HEK293 (cell line): ENCODE measurements at regions not wholly inside any gene's neighbourhood (a gene's known extent, or its start where the extent isn't known, plus 50 kb on each side); places are given as distances from the start of the nearest gene placed in this dataset.

Source experiments
- CTCF ChIA-PET: fragments of 350-600 bp; formaldehyde crosslinking; extraction: SDS; loops from one replicate; lab custom pipeline; 2021; ENCODE audit warnings: antibody characterized with exemption; lab: Yijun Ruan, JAX
- POLR2A ChIA-PET: fragments of 300-600 bp; formaldehyde crosslinking; extraction: SDS; loops from one replicate; lab custom pipeline; 2020; ENCODE audit warnings: antibody characterized with exemption, inconsistent platforms; lab: Yijun Ruan, JAX
- H3K27ac ChIP-seq: fragments of 200-500 bp; sonication (Bioruptor generic); 2 replicates; pipeline ENCODE4 v1.5.1; 2014; ENCODE audit warnings: low read depth, low read length, control low read depth, inconsistent platforms; ENCODE audit errors: extremely low read depth
- H3K36me3 ChIP-seq, 2 experiments: fragments of 200-500 bp in 1 of 2; sonication (Bioruptor generic) in 1 of 2; 1 replicate in 1 of 2; 2 replicates in 1 of 2; pipeline ENCODE4 v1.5.1; 2014 to 2017; ENCODE audit warnings: inconsistent platforms in 2 of 2, low read length in 2 of 2; ENCODE audit not compliant: control insufficient read depth in 2 of 2, insufficient read depth in 1 of 2
- H3K4me1 ChIP-seq: fragments of 200-500 bp; sonication (Bioruptor generic); 2 replicates; pipeline ENCODE4 v1.5.1; 2014; ENCODE audit warnings: mild to moderate bottlenecking, low read length, inconsistent platforms; ENCODE audit not compliant: control insufficient read depth, insufficient read depth
- H3K4me3 ChIP-seq: 2 replicates; pipeline ENCODE4 v1.5.1; 2011; ENCODE audit warnings: low read depth, mild to moderate bottlenecking, control low read depth, low read length, moderate library complexity
- H3K9me3 ChIP-seq: fragments of 200-500 bp; sonication (Bioruptor generic); 2 replicates; pipeline ENCODE4 v1.5.1; 2014; ENCODE audit warnings: low read depth, low read length, inconsistent platforms; ENCODE audit not compliant: control insufficient read depth, insufficient read depth
- KLF1 ChIP-seq: fragments of 450-650 bp; formaldehyde crosslinking; IDR thresholded peaks from 2 replicates; pipeline ENCODE4 v1.5.1; 2016; ENCODE audit warnings: missing biosample characterization, missing genetic modification characterization
- SCRT2 ChIP-seq: fragments of 450-650 bp; formaldehyde crosslinking; IDR thresholded peaks from 2 replicates; pipeline ENCODE4 v1.5.1; 2016; ENCODE audit warnings: missing biosample characterization, missing genetic modification characterization
- YY2 ChIP-seq: fragments of 450-650 bp; formaldehyde crosslinking; IDR thresholded peaks from 2 replicates; pipeline ENCODE4 v1.5.1; 2016; ENCODE audit warnings: missing biosample characterization, missing genetic modification characterization
- ZEB2 ChIP-seq: fragments of 450-650 bp; formaldehyde crosslinking; IDR thresholded peaks from 2 replicates; pipeline ENCODE4 v1.5.1; 2016; ENCODE audit warnings: missing biosample characterization, missing genetic modification characterization
- ZFP37 ChIP-seq: fragments of 450-650 bp; formaldehyde crosslinking; IDR thresholded peaks from 2 replicates; pipeline ENCODE4 v1.5.1; 2016; ENCODE audit warnings: missing biosample characterization, missing genetic modification characterization
- ZNF138 ChIP-seq: fragments of 450-650 bp; formaldehyde crosslinking; IDR thresholded peaks from 2 replicates; pipeline ENCODE4 v1.5.1; 2016; ENCODE audit warnings: missing biosample characterization, missing genetic modification characterization, borderline replicate concordance
- ZNF214 ChIP-seq: fragments of 450-650 bp; formaldehyde crosslinking; IDR thresholded peaks from 2 replicates; pipeline ENCODE4 v1.5.1; 2017; ENCODE audit warnings: missing biosample characterization, mild to moderate bottlenecking, missing genetic modification characterization, borderline replicate concordance
- ZNF24 ChIP-seq: fragments of 450-650 bp; formaldehyde crosslinking; IDR thresholded peaks from 2 replicates; pipeline ENCODE4 v1.5.1; 2016; ENCODE audit warnings: missing biosample characterization, missing genetic modification characterization
- ZNF391 ChIP-seq: fragments of 450-650 bp; formaldehyde crosslinking; IDR thresholded peaks from 2 replicates; pipeline ENCODE4 v1.5.1; 2016; ENCODE audit warnings: low read depth, missing biosample characterization, missing genetic modification characterization, borderline replicate concordance
- ZNF555 ChIP-seq: fragments of 450-650 bp; formaldehyde crosslinking; conservative IDR thresholded peaks from 2 replicates; pipeline ENCODE4 v1.5.1; 2017; ENCODE audit warnings: missing biosample characterization, mild to moderate bottlenecking, missing genetic modification characterization, inconsistent platforms
- ZNF596 ChIP-seq: fragments of 450-650 bp; IDR thresholded peaks from 2 replicates; pipeline ENCODE4 v1.5.0; 2018; ENCODE audit warnings: missing biosample characterization, mild to moderate bottlenecking, missing genetic modification characterization, moderate library complexity
- ZNF776 ChIP-seq: fragments of 450-650 bp; formaldehyde crosslinking; IDR thresholded peaks from 2 replicates; pipeline ENCODE4 v1.5.0; 2017; ENCODE audit warnings: missing biosample characterization, missing genetic modification characterization, borderline replicate concordance
- ZSCAN23 ChIP-seq: fragments of 450-650 bp; formaldehyde crosslinking; IDR thresholded peaks from 2 replicates; pipeline ENCODE4 v1.5.1; 2016; ENCODE audit warnings: missing biosample characterization, missing genetic modification characterization
- TF ChIP-seq, protein P1 (sequence below): fragments of 450-650 bp; formaldehyde crosslinking; IDR thresholded peaks from 2 replicates; pipeline ENCODE4 v1.5.1; 2016; ENCODE audit warnings: missing biosample characterization, missing genetic modification characterization
- TF ChIP-seq, protein P2 (sequence below): fragments of 450-650 bp; formaldehyde crosslinking; IDR thresholded peaks from 2 replicates; pipeline ENCODE4; 2016; ENCODE audit warnings: missing biosample characterization, missing genetic modification characterization
- TF ChIP-seq, protein P3 (sequence below): fragments of 450-650 bp; formaldehyde crosslinking; IDR thresholded peaks from 2 replicates; pipeline ENCODE4 v1.5.1; 2016; ENCODE audit warnings: missing biosample characterization, missing genetic modification characterization
- TF ChIP-seq, protein P4 (sequence below): fragments of 450-650 bp; formaldehyde crosslinking; IDR thresholded peaks from 2 replicates; pipeline ENCODE4 v1.5.1; 2016; ENCODE audit warnings: missing biosample characterization, missing genetic modification characterization, borderline replicate concordance
- TF ChIP-seq, protein P5 (sequence below): fragments of 450-650 bp; formaldehyde crosslinking; IDR thresholded peaks from 2 replicates; pipeline ENCODE4 v1.5.1; 2016; ENCODE audit warnings: missing biosample characterization, missing genetic modification characterization

DNA sequence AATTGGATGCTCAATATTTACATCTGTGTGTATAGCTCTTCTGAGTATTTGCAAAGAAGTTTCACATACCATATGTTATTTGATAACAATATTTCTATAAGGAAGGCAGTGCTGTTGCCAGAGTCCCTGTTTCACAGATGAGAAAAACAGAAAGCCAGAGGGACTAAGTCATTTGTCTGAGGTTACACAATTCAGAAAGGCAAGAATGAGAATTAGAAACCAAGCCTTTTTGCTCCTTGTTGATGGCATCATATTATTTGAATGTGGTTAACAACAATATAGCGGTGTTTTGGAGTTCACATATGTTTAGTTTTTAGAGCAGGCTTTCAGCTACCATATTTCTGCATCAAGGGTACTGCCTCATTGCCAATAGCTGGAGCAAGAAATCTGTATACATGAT, 110.9 kb upstream of the PRLR start:
- Histone ChIP-seq H3K9me3 (no peaks in the 10 kb centered on the region), H3K36me3 (no peaks in the 10 kb centered on the region), H3K27ac (no peak overlapping the region), H3K4me1 (no peaks in the 10 kb centered on the region), H3K4me3 (no peak overlapping the region)
- TF ChIP-seq KLF1 (tag by site-specific recombination) (no peak), ZNF214 (tag by site-specific recombination) (no peak), ZNF138 (no peak), ZSCAN23 (tag by site-specific recombination) (no peak), ZNF555 (tag by site-specific recombination) (no peak), ZNF776 (no peak)
- TF ChIP-seq, protein P1, sequence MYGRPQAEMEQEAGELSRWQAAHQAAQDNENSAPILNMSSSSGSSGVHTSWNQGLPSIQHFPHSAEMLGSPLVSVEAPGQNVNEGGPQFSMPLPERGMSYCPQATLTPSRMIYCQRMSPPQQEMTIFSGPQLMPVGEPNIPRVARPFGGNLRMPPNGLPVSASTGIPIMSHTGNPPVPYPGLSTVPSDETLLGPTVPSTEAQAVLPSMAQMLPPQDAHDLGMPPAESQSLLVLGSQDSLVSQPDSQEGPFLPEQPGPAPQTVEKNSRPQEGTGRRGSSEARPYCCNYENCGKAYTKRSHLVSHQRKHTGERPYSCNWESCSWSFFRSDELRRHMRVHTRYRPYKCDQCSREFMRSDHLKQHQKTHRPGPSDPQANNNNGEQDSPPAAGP (tag by site-specific recombination): no peak
- TF ChIP-seq, protein P2, sequence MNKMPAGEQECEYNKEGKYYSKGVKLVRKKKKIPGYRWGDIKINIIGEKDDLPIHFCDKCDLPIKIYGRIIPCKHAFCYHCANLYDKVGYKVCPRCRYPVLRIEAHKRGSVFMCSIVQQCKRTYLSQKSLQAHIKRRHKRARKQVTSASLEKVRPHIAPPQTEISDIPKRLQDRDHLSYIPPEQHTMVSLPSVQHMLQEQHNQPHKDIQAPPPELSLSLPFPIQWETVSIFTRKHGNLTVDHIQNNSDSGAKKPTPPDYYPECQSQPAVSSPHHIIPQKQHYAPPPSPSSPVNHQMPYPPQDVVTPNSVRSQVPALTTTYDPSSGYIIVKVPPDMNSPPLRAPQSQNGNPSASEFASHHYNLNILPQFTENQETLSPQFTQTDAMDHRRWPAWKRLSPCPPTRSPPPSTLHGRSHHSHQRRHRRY (tag by site-specific recombination): no peak
- TF ChIP-seq, protein P3, sequence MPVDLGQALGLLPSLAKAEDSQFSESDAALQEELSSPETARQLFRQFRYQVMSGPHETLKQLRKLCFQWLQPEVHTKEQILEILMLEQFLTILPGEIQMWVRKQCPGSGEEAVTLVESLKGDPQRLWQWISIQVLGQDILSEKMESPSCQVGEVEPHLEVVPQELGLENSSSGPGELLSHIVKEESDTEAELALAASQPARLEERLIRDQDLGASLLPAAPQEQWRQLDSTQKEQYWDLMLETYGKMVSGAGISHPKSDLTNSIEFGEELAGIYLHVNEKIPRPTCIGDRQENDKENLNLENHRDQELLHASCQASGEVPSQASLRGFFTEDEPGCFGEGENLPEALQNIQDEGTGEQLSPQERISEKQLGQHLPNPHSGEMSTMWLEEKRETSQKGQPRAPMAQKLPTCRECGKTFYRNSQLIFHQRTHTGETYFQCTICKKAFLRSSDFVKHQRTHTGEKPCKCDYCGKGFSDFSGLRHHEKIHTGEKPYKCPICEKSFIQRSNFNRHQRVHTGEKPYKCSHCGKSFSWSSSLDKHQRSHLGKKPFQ (tag by site-specific recombination): no peak
- ChIA-PET POLR2A (no interaction called here), CTCF (no interaction called here)

DNA sequence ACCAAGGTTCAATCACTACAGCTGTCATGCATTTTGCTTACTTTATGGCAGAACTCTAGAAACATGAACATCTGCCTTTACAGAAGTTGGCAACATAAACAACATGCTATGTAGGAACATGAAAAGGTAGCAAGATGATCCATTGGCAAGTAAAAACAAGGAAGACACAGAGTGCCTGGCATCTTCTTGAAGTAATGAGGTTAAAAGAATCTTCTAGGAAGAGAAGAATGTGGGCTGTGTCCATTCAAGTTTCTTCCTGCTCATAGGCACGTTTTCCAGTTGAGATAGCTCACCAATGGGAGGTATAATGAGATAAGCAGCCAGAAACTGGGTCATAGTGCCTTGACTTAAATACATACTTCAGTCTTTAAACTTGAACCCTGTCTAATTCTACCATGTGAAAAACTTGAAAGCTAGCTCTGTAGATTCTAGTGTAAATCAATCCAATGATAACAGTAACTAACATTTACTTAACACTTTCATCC, 109.4 kb upstream of the PRLR start:
- ChIA-PET CTCF (no interaction called here), POLR2A (no interaction called here)
- Histone ChIP-seq H3K36me3 (no peaks in the 10 kb centered on the region), H3K4me1 (no peaks in the 10 kb centered on the region), H3K9me3 (no peaks in the 10 kb centered on the region), H3K4me3 (no peak overlapping the region), H3K27ac (no peak overlapping the region)
- TF ChIP-seq YY2 (tag by site-specific recombination) (no peak), ZFP37 (no peak), ZNF24 (tag by site-specific recombination) (no peak), ZEB2 (tag by site-specific recombination) (no peak), SCRT2 (tag by site-specific recombination) (no peak), ZNF596 (tag by site-specific recombination) (no peak), ZNF391 (tag by site-specific recombination) (no peak), ZNF138 (no peak)
- TF ChIP-seq, protein P1 (tag by site-specific recombination): no peak
- TF ChIP-seq, protein P4, sequence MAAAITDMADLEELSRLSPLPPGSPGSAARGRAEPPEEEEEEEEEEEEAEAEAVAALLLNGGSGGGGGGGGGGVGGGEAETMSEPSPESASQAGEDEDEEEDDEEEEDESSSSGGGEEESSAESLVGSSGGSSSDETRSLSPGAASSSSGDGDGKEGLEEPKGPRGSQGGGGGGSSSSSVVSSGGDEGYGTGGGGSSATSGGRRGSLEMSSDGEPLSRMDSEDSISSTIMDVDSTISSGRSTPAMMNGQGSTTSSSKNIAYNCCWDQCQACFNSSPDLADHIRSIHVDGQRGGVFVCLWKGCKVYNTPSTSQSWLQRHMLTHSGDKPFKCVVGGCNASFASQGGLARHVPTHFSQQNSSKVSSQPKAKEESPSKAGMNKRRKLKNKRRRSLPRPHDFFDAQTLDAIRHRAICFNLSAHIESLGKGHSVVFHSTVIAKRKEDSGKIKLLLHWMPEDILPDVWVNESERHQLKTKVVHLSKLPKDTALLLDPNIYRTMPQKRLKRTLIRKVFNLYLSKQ (tag by site-specific recombination): no peak
- TF ChIP-seq, protein P5, sequence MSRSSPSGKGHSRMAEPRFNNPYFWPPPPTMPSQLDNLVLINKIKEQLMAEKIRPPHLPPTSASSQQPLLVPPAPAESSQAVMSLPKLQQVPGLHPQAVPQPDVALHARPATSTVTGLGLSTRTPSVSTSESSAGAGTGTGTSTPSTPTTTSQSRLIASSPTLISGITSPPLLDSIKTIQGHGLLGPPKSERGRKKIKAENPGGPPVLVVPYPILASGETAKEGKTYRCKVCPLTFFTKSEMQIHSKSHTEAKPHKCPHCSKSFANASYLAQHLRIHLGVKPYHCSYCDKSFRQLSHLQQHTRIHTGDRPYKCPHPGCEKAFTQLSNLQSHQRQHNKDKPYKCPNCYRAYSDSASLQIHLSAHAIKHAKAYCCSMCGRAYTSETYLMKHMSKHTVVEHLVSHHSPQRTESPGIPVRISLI: no peak
